ENCODE measurements at regions not wholly inside any gene's neighbourhood (a gene's known extent, or its start where the extent isn't known, plus 50 kb on each side); places are given as distances from the start of the nearest gene placed in this dataset.

DNA sequence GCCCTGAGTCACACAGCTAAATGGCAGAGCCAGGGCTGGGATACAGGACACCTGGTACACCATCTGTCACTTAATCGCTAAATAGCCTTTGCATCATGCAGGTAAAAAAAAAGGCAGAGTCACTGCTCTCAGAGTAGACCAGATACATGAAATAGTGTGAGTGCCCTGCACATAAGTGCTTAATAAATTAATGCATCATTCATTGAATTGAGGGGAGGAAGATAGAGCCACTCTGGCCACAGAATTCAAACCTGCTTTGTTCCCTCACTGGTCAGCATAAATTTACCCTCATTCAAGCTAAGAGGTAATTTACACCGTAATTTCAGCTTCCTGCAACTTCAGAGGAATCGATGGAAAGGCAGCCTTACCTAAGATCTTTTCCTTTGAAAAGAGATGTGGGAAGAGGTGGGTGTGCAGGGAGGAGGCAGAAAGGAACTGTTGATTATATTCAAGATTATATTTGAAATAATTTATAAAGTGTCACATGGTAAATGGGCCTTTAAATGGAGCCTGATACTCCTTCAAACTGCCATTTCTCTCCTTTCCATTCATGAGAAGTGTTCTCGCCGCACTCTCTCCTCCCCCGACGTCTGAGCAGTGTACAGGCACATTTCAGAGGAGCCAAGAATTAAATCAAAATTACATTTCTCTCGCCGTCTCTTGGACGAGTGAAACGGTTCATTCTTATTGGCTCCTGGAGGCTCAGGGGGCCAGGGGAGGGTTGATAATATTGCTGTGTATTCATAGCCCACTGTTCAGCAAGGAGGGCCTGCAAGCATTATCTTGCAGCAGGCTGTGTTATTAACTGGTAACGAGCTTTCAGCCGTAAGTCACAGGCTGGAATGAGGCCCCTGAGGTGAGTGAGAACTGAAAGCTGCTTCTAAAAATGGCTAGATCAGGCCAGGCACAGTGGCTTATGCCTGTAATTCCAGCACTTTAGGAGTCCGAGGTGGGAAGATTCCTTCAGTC, 52.2 kb upstream of the HMGXB4 start:
- TF ChIP-seq, protein P1, sequence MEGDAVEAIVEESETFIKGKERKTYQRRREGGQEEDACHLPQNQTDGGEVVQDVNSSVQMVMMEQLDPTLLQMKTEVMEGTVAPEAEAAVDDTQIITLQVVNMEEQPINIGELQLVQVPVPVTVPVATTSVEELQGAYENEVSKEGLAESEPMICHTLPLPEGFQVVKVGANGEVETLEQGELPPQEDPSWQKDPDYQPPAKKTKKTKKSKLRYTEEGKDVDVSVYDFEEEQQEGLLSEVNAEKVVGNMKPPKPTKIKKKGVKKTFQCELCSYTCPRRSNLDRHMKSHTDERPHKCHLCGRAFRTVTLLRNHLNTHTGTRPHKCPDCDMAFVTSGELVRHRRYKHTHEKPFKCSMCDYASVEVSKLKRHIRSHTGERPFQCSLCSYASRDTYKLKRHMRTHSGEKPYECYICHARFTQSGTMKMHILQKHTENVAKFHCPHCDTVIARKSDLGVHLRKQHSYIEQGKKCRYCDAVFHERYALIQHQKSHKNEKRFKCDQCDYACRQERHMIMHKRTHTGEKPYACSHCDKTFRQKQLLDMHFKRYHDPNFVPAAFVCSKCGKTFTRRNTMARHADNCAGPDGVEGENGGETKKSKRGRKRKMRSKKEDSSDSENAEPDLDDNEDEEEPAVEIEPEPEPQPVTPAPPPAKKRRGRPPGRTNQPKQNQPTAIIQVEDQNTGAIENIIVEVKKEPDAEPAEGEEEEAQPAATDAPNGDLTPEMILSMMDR (IDR thresholded peaks at IDR 0.05), result no peak
- TF ChIP-seq RCOR1 (IDR thresholded peaks at IDR 0.05; ENCODE audit: low read length) (no peak), POLR2AphosphoS5 (IDR thresholded peaks at IDR 0.05; ENCODE audit: low read depth, low read length) (no peak), RFX5 (IDR thresholded peaks at IDR 0.05; ENCODE audit: low read length) (no peak), SIN3A (IDR thresholded peaks at IDR 0.05; ENCODE audit: borderline replicate concordance, low read depth, low read length) (no peak), NRF1 (IDR thresholded peaks at IDR 0.05; ENCODE audit: low read depth, low read length) (no peak), JUND (IDR thresholded peaks at IDR 0.05) (no peak)
- TF ChIP-seq, protein P2, sequence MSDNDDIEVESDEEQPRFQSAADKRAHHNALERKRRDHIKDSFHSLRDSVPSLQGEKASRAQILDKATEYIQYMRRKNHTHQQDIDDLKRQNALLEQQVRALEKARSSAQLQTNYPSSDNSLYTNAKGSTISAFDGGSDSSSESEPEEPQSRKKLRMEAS (IDR thresholded peaks at IDR 0.05; ENCODE audit: low read depth), result no peak

All from SK-N-SH (cell line).